HG03439 (cell line): ENCODE measurements at regions not wholly inside any gene's neighbourhood (a gene's known extent, or its start where the extent isn't known, plus 50 kb on each side); places are given as distances from the start of the nearest gene placed in this dataset.
A peak's percentile ranks its signal among the peaks of the same experiment; 100 is the strongest.

Experiments
- ATAC-seq: cut with Tn5 transposase; IDR thresholded peaks from one replicate; pipeline ENCODE4 v1.9.1; 2021; ENCODE audit warnings: mild to moderate bottlenecking, moderate library complexity; ENCODE audit not compliant: unreplicated experiment

- no peak for ATAC-seq
Observed at GRCh38 chr4:85381968-85382367, 93.0 kb upstream of the ARHGAP24 start.

DNA sequence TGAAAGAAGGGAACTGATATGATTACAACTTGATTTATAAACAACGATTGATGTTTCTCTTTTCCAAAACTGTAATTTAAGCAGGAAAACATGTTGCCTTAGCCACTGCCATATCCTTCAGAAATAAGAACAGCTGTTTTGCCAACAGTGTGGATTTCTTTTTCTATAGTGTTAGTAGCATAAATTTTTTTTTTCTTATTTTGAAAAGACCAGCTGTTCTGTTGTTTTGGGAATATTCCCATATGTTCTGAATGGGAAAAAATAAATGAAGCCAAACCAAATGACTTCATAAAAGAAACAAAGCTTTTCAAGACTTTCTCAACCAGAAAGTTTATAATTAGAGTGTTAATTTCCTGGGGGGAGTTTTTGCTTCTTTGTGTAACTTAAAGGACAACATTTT, 83.9 kb upstream of the ARHGAP24 start:
- no peak for ATAC-seq

DNA sequence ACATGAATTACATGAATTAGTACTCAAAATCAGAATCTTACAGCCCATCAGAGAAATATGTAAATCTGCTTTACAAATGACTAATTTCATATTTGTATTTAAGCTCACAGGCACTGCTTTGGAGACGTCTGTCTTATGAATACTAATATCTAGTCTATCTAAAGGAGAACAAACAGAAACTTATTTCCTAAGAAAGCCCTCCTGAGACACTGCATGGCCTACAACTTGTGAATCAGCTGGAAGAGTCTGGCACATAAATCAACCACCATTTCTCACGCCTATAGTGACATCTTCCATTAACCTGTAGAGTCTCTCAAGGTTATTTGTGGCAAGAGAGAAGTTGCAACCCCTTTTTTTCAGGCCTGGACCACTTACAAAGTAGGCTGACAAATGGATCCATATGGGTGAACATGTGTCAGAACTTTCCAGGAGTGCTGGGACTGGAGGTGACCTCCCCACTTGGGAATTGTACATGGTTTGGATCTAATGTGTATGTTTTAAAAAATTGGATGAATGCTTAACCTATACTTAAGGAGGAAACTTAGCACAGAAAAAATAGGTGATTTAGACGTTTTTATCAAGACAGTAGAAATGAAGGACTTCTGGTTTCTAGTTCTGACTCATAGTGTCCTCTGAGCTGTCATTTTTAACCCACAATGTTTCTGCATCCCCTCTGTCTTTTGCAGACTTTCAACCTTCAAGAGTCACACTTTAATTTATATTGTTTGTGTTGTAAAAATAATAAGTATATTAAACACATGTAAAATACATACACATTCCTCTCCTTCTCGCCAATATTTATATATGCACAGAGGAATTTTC, 83.2 kb upstream of the ARHGAP24 start:
- ATAC-seq = peak; percentile 88

DNA sequence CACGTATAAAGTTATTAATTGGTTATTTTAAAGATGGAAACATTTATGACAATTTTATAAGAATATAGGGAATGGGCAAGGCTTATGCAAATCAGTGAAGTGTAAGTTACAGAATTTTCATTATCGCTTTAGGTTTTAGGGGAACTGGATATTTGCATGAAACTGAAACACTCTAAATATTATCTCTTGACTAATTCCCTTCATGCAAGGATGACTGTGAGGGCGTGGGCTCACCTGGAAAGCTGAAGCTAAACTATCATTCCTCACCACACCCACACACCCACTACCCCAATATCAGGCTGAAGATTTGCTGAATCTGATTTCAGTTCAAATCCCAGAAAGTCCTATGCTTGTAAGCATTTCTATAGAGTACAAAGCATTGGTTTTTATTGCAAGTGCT, 81.7 kb upstream of the ARHGAP24 start:
- ATAC-seq = peak; percentile 72

GRCh38 chr4:85398276-85398675, 76.7 kb upstream of the ARHGAP24 start:
- no peak for ATAC-seq

DNA sequence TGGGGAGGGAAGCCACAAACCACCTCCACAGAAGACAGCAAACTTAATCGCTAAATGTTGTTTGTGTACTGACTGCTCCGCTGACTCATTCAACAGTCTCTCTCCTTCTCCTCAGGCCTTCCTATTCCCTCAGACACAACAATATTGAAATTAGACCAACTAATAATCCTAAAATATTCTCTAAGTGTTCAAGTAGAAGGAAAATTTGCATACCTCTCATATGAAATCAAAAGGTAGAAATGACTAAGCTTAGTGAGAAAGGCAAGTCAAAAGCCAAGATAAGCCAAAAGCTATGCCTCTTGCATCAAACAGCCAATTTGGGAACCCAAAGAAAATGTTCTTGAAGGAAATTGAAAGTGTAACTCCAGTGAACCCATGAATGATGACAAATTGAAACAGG, 75.7 kb upstream of the ARHGAP24 start:
- ATAC-seq = peak; percentile 80

DNA sequence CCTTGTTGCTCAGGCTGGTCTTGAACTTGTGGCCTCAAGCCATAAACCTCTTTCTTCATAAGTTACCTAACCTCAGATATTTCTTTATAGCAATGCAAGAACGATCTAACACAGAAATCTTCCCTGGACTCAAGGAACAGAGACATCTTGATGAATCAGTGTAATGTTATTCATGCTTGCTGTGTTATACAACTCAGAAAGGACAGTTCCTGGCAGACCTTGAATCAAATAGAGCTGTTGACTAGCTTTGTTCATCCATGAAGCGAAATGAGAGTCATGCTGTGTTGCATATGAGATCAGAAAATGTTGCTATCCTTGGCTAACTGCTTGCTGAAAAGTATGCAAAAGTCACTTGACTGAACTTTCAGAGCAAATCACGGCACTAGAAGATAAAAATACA, 72.6 kb upstream of the ARHGAP24 start:
- ATAC-seq = no peak

DNA sequence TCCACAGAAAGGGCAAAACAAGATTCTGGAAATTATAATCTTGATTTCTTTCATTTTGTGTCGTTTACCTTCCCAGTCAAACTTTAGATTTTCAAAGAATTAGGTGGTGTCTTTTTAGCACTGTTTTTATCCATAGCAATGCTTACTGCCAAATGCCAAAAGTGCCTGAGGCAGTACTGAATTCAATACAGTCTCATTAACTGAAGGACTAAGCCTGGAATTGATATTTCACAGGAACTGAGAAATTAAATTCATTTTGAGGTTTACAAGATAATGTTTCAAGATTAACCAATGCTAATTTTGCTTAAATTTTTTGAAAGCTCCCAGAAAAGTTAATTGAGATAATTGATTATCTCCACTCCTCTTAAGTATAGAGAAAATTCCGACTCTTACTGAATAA, 68.8 kb upstream of the ARHGAP24 start:
- ATAC-seq = no peak

DNA sequence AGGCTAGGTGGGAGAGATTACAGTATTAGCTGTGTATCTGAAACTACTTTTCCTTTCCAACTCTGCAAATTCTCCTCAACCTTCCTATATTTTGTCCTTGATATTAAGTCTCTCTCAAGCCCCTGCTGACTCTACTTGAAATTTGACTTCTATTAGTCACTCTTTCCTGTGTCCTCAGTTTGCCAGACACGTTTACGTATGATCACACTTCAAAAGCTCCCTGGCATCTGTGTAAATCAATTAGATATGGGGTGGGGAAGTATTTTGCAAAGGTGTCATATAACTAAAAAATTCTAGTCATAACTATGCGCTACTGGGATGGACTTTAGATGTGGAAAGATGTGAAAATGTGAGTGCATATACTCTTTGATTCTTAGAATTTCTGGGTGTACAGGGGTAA, 67.4 kb upstream of the ARHGAP24 start:
- ATAC-seq = no peak

DNA sequence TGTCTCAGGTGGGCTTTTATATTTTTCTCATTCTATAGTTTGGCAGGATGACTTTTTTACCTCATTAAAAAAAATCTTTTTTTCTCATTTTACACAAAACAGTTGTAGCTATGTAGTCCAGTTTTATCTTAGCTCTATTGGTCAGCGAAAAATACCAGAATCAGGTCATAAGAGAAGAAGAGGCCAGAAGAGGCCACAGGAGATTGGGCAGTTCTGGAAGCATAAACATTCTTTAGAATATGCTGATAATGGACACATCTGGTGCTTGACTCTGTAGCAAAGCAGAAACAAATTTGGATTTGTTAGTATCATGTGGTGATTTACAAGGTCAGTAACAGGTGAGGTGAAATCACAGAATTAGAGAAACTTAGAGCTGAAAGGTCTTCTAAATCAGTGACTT, 66.6 kb upstream of the ARHGAP24 start:
- no peak for ATAC-seq

DNA sequence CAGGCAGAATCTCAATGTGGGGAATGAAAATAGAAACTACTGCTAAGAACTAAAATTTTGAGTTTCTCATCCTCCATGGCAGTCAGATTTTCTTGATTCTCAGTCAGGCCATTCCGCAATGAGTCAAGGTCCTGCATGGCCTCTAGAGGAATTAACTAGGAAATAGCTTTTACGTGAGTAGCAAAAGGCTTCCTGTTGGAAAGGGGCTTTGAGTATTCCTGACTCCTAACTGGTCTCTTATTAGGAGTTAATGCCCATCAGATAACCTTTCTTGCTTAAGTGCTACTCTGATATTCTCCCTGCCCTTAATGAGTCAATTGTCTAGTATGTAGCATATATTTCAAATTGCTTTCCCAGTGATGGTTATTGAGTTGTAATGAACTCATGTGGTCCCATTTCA, 65.7 kb upstream of the ARHGAP24 start:
- ATAC-seq = no peak

DNA sequence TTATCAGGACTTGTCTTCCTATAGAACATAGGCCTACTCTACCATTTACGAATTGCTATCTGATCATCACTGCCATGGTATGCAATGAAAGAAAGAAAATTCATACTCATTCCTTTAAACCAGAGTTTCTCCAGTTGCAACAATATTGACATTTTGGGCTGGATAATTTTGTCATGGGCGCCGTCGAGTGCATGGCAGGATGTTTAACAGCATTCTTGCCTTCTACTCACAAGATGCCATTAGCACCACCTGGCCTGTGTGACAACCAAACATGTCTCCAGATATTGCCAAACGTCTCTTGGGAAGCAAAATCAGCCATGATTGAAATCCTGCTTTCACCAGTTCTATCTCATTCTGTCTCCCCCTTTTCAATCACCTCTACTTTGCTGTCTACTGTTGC, 63.6 kb upstream of the ARHGAP24 start:
- no peak for ATAC-seq

DNA sequence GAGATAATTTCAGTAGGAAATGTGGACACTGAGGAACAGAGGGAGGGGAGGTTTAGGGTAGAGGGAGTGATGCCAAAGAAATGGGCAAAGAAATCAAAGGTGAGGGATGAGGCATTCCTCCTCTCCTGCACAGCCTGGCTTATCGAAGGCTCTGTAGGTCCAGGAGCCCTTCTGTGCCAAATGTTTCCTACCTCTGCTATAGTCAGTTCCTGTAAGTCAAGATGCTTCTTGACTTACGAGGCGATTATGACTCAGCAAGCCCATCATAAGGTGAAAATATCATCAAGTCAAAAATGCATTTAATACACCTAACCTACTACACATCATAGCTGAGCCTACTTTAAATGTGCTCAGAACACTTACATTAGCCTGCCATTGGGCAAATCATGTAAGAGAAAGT, 60.0 kb upstream of the ARHGAP24 start:
- ATAC-seq = no peak

DNA sequence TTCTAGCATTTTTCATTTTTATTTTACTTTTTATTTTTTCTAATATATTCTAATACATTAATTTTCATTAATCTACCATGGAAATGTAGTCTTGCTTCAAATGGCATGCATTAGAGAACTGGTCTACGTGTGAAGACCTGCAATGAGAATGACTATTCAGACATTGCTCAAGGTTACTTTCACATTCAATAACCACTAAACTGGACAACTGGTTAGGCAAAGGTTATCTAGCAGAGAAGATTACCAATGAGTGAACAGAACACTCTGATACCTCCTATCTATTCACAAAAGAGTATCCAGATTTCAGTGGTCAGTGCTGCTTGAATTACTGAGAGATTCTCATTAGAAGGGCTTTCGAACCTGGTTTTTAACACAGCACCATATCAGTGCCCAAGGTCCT, 58.9 kb upstream of the ARHGAP24 start:
- no peak for ATAC-seq

GRCh38 chr4:85419103-85419502, 55.8 kb upstream of the ARHGAP24 start:
- ATAC-seq = no peak

- no peak for ATAC-seq
Observed at GRCh38 chr4:85420831-85421230, 54.1 kb upstream of the ARHGAP24 start.

DNA sequence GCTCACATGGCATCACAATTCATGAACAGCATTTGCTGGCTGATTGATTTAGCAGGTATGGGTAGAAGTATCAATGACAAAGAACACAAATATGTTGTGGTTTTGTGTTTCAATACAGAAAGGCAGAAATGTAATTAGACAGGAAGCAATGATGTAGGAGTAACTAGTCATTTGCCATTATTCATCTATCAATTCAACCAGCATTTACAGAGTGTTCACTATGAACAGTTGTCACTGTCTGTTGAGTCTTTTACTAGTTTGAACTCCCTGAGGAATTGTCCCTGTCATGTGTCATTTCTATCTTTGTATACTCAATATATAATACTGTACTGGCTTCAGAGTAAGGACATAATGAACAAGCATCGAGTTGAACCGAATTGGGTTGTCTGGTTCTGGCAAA, 51.5 kb upstream of the ARHGAP24 start:
- no peak for ATAC-seq
